ENCODE measurements at regions not wholly inside any gene's neighbourhood (a gene's known extent, or its start where the extent isn't known, plus 50 kb on each side); places are given as distances from the start of the nearest gene placed in this dataset.

DNA sequence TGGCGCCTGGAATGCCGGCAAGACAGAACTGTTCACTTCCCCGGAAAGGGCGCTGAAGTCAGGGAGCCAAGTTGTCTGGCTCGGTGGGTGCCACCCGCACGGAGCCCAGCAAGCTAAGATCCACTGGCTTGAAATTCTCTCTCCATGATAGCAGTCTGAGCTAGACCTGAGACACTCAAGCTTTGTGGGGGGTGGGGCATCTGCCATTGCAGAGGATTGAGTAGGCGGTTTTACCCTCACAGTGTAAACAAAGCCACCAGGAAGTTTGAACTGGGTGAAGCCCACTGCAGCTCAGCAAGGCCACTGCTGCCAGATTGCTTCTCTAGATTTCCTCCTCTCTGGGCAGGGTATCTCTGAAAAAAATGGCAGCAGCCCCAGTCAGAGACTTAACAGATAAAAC is 277.4 kb downstream of the SLCO4C1 start:
- H3K4me3 ChIP-seq (ENCODE audit: low read length), result no peak overlapping the region
- H3K9ac ChIP-seq (ENCODE audit: low read length), result no peak overlapping the region
- DNase-seq, result no peak
- no peaks in the 10 kb centered on the region for H3F3A ChIP-seq (ENCODE audit: insufficient read depth, low read length)
- no peak overlapping the region for H2AFZ ChIP-seq (ENCODE audit: low read length)
- TF ChIP-seq EZH2phosphoT487 (IDR thresholded peaks at IDR 0.05; ENCODE audit: low read length) (no peak), CTCF (IDR thresholded peaks at IDR 0.05; ENCODE audit: low read length) (no peak), EZH2 (optimal IDR thresholded peaks at IDR 0.05; ENCODE audit: low read depth, low read length) (no peak)
- no peaks in the 10 kb centered on the region for H4K20me1 ChIP-seq (ENCODE audit: insufficient read depth, low read length)
- no peaks in the 10 kb centered on the region for H3K9me2 ChIP-seq (replicated peaks; ENCODE audit: insufficient read depth, low read length)
- H3K27ac ChIP-seq (ENCODE audit: low read length), result no peak overlapping the region
- H3K27me3 ChIP-seq (replicated peaks; ENCODE audit: insufficient read depth, low read length), result no peaks in the 10 kb centered on the region
- no peak overlapping the region for H3K4me2 ChIP-seq (ENCODE audit: low read depth, low read length)
- no peaks in the 10 kb centered on the region for H3K4me1 ChIP-seq (ENCODE audit: low read length)
- H3K79me2 ChIP-seq (ENCODE audit: low read length), result no peaks in the 10 kb centered on the region
- H3K9me3 ChIP-seq (replicated peaks; ENCODE audit: insufficient read depth, low read length), result no peaks in the 10 kb centered on the region
- no peaks in the 10 kb centered on the region for H3K36me3 ChIP-seq (replicated peaks; ENCODE audit: insufficient read depth, low read length)

DNA sequence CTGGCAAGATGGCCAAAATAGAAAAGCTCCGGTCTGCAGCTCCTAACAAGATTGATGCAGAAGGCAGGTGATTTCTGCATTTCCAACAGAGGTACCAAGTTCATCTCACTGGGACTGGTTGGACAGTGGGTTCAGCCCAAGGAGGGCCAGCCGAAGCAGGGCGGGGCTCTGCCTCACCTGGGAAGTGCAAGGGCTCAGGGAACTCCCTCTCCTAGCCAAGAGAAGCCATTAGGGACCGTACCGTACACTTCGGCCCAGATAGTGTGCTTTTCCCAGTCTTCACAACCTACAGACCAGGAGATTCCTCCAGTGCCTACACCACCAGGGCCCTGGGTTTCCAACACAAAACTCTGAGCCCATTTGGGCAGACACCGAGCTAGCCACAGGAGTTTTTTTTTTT is 277.8 kb downstream of the SLCO4C1 start:
- H4K20me1 ChIP-seq (ENCODE audit: insufficient read depth, low read length), result no peaks in the 10 kb centered on the region
- H3K27me3 ChIP-seq (replicated peaks; ENCODE audit: insufficient read depth, low read length), result no peaks in the 10 kb centered on the region
- no peak overlapping the region for H3K4me2 ChIP-seq (ENCODE audit: low read depth, low read length)
- H3F3A ChIP-seq (ENCODE audit: insufficient read depth, low read length), result no peaks in the 10 kb centered on the region
- no peak for DNase-seq
- H3K9me2 ChIP-seq (replicated peaks; ENCODE audit: insufficient read depth, low read length), result no peaks in the 10 kb centered on the region
- no peaks in the 10 kb centered on the region for H3K36me3 ChIP-seq (replicated peaks; ENCODE audit: insufficient read depth, low read length)
- no peak overlapping the region for H3K9ac ChIP-seq (ENCODE audit: low read length)
- no peak overlapping the region for H3K4me3 ChIP-seq (ENCODE audit: low read length)
- no peaks in the 10 kb centered on the region for H3K9me3 ChIP-seq (replicated peaks; ENCODE audit: insufficient read depth, low read length)
- H3K4me1 ChIP-seq (ENCODE audit: low read length), result no peaks in the 10 kb centered on the region
- no peaks in the 10 kb centered on the region for H3K79me2 ChIP-seq (ENCODE audit: low read length)
- TF ChIP-seq CTCF (IDR thresholded peaks at IDR 0.05; ENCODE audit: low read length) (no peak), EZH2phosphoT487 (IDR thresholded peaks at IDR 0.05; ENCODE audit: low read length) (no peak), EZH2 (optimal IDR thresholded peaks at IDR 0.05; ENCODE audit: low read depth, low read length) (no peak)
- no peak overlapping the region for H2AFZ ChIP-seq (ENCODE audit: low read length)
- H3K27ac ChIP-seq (ENCODE audit: low read length), result no peak overlapping the region

DNA sequence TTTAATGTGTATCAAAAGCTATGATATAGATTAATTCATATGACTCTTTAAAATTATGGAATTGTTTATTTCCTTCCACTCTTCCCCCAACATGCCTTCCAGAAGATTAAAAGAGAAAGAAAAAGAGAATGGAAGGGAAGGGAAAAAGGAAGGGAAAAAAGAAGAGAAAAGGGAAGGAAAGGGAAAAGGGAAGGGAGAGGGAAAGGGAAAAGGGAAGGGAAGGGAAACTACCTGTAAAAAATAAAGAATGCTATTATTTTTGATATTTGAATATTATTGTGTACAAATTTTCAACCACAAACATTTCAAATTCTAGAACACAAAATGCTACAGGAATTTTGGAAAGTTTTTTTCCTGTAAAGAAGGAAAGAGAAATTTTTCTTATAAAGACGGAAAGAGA is 281.7 kb downstream of the SLCO4C1 start:
- TF ChIP-seq EZH2phosphoT487 (IDR thresholded peaks at IDR 0.05; ENCODE audit: low read length) (no peak), EZH2 (optimal IDR thresholded peaks at IDR 0.05; ENCODE audit: low read depth, low read length) (no peak), CTCF (IDR thresholded peaks at IDR 0.05; ENCODE audit: low read length) (no peak)
- H3K4me1 ChIP-seq (ENCODE audit: low read length), result no peaks in the 10 kb centered on the region
- no peaks in the 10 kb centered on the region for H3K9me2 ChIP-seq (replicated peaks; ENCODE audit: insufficient read depth, low read length)
- no peaks in the 10 kb centered on the region for H3K27me3 ChIP-seq (replicated peaks; ENCODE audit: insufficient read depth, low read length)
- no peaks in the 10 kb centered on the region for H3K36me3 ChIP-seq (replicated peaks; ENCODE audit: insufficient read depth, low read length)
- H3K79me2 ChIP-seq (ENCODE audit: low read length), result no peaks in the 10 kb centered on the region
- H3K9me3 ChIP-seq (replicated peaks; ENCODE audit: insufficient read depth, low read length), result no peaks in the 10 kb centered on the region
- no peak overlapping the region for H3K27ac ChIP-seq (ENCODE audit: low read length)
- no peak for DNase-seq
- no peak overlapping the region for H3K4me3 ChIP-seq (ENCODE audit: low read length)
- H3K9ac ChIP-seq (ENCODE audit: low read length), result no peak overlapping the region
- H3F3A ChIP-seq (ENCODE audit: insufficient read depth, low read length), result no peaks in the 10 kb centered on the region
- no peak overlapping the region for H2AFZ ChIP-seq (ENCODE audit: low read length)
- H4K20me1 ChIP-seq (ENCODE audit: insufficient read depth, low read length), result no peaks in the 10 kb centered on the region
- H3K4me2 ChIP-seq (ENCODE audit: low read depth, low read length), result no peak overlapping the region
